ENCODE measurements at regions not wholly inside any gene's neighbourhood (a gene's known extent, or its start where the extent isn't known, plus 50 kb on each side); places are given as distances from the start of the nearest gene placed in this dataset.

GRCh38 chr16:80299416-80299815, 241.4 kb upstream of the DYNLRB2 start:
- DNase-seq: no peak

DNA sequence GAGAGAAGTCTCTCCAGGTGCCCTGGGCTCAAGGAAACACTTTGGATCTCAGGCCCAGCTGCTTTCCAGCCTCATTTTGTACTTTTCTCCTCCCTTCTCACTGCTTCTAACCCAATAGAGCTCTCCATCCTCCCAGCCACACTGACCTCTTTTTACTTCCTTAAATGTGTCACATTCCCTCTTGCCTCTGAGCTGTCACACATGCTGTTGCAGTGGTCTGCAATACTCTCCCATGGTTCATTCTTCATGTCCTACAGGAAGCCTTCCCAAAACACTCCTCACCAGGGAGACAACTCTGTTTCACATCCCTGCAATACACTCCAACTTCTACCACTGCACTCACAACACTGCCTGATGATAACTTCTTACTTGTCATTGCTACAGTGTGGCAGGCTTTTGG, 242.1 kb upstream of the DYNLRB2 start:
- no peak for DNase-seq

GRCh38 chr16:80296034-80296433, 244.8 kb upstream of the DYNLRB2 start:
- DNase-seq: no peak

DNA sequence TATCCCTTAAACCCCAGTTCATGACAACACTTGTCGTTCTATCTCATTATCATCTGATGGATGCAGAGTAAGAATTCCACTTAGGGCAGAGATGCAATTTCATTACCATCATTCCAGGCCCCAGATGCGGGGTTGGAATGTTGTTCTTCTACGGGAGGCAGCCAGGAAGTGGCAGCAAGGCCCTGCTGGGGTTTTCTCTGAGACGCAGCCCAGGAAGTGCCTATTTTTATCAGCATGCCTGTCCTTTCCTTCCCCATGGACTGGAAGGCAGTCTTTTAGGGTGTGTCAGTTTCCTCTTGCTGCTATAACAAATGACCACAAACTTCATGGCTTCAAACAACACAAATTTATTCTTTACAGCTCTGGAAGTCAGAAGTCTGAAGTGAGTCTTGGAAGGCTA, 246.6 kb upstream of the DYNLRB2 start:
- no peak for DNase-seq

- DNase-seq: no peak
Measured at GRCh38 chr16:80288616-80289015, 252.2 kb upstream of the DYNLRB2 start.

GRCh38 chr16:80287674-80288073, 253.1 kb upstream of the DYNLRB2 start:
- no peak for DNase-seq

GRCh38 chr16:80285104-80285503, 255.7 kb upstream of the DYNLRB2 start:
- DNase-seq: no peak

- no peak for DNase-seq
Measured at GRCh38 chr16:80283466-80284392, 257.1 kb upstream of the DYNLRB2 start.

- DNase-seq: no peak
Measured at GRCh38 chr16:80280557-80280956, 260.2 kb upstream of the DYNLRB2 start.

GRCh38 chr16:80279656-80280055, 261.1 kb upstream of the DYNLRB2 start:
- no peak for DNase-seq

DNA sequence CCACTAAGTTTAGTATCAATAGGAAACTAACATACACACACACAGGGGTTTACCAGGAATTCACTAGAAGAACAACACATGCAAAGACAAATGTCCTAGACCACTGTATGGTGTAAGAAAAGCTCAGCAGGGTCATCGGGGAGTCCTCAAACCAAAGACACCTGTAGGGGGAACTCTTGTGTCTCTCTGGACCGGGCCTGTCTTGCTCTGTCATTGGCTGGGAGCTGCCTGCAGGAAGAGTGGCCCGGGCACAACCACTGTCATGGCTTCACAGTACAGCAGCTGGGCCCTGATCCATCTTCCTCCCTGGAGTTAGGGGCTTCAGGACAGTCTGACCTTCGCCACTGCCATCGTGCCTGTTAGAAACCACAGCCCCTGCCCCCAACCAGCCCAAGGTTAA, 263.6 kb upstream of the DYNLRB2 start:
- no peak for DNase-seq

DNA sequence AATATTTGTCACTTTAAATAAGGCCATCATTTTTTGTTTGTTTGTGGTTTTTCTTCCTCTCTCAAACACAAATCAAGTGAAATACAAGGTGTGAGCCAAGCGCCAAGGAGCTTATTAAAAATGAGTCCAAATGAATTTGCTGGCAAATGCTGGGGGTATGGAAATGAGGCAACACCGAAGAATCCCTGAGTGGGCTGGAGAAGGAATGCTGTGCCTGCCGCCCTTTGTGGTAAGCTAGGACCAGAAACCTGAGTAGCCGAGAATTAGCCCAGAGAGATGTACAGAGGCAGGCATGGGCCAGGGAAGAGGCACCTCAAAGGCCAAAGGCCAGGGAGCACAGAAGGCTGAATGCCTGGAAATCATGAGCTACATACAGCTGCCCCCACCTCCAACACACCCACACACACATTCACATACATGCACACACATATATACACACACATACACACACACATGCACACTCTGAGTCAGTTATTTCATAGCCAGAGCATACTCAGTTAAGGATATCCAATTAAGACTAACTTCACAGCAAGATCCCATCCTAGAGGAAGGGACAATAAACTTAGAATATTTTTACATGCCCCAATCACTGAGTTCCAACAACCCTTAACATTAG, 266.1 kb upstream of the DYNLRB2 start:
- DNase-seq: no peak

GRCh38 chr16:80273635-80274538, 266.9 kb upstream of the DYNLRB2 start:
- DNase-seq: no peak

DNA sequence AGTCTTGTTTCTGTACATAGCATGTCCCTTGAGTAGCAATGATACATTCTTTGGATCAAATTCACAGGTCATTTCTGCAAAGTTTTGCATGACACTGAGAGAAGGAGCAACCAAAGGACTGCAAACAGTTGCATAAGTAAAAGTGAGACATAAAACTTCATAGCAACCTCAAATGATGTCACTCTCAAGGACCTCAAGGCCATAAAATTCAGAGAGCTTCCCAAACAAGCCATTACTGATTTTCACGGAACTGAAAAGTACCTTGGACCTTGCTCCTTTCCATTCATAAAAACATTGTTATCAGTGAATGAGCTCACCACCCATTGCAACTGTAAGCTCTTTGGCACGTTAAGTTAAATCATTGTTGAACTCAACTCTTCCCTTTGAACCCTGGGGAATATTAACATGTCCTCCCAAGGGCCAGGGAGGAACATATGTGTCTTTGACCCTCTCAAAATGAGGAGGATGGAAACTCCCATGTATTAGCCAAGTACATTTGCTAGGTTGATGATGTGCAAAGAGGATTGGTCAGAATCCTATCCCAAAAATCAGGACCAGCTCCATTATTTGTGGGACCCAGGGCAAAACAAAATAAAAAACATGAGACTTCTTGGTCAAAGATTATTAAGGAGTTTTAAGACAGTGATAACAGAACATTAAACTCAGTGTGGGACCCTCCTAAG, 275.0 kb upstream of the DYNLRB2 start:
- DNase-seq: no peak

GRCh38 chr16:80263848-80264694, 276.7 kb upstream of the DYNLRB2 start:
- DNase-seq: no peak

GRCh38 chr16:80263181-80263823, 277.5 kb upstream of the DYNLRB2 start:
- DNase-seq: no peak

GRCh38 chr16:80260906-80261311, 279.9 kb upstream of the DYNLRB2 start:
- DNase-seq: no peak

DNA sequence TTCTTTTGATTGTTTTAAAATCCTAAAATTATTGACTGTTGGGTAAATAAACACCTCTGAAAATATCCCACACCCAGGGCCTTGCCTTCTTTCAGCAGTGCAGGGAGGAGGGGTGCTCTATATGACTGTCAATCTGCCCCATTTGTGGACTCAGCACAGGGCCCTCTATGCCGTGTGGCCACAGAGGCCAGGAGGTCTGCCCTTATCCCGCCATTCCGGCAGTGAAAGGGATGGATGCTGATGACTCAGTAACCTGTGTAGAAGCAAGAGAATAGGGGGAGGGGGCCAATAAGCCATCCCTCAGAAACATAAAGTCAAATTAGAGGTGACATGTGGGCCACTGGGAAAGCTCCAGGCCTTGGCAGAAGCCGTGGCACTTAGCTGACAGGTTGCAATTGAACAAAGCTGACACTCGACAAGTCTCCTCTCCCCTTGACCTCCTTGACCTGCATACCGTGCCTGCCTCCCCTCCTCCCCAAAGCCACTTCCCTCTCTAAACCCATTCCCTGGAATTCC, 281.4 kb upstream of the DYNLRB2 start:
- DNase-seq: no peak

DNA sequence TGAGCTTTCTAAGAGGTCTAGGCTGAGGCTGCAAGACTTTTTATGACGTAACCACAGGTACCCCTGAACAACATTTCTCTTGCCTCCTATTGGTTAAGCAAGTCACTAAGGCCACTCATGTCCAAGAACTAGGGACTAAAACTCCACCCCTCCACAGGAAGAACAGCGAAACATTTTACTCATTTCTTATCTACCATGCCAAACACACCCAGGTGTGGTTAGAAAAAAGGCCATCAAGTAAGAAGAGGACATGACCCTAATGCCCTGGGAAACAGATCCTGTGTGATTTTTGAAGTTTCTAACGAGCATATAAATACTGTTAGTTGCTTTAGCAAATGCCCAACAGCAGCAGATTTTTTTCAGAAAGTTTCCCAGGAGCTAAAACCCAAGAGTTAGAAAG, 282.4 kb upstream of the DYNLRB2 start:
- DNase-seq: no peak

GRCh38 chr16:80254970-80255369, 285.8 kb upstream of the DYNLRB2 start:
- no peak for DNase-seq

GRCh38 chr16:80253741-80254140, 287.1 kb upstream of the DYNLRB2 start:
- no peak for DNase-seq
